ENCODE measurements at regions not wholly inside any gene's neighbourhood (a gene's known extent, or its start where the extent isn't known, plus 50 kb on each side); places are given as distances from the start of the nearest gene placed in this dataset.
"Not testable (repeated sequence)": the region's sequence is repeated elsewhere in the genome, so short reads cannot be mapped to it uniquely, and the experiment has no call there.

DNA sequence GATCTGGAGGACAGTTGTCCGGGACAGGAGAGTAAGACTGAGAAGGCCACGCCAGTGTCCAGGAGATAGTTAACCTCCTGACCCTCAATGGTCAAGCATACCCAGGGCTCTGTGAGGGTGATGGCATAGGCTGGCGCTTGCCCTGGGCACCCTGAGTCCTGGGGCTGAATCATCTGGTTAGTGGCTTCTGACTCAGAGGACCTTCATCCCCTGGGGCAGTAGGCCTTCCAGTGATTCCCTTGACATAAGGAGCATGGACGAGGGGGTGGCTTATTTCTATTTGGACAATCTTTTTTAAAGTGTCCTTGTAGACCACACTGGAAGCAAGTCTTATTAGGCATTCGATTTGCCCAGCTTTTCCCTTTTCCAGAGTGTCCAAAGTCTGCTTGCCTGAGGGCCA lies 108.4 kb upstream of the SHISA3 start:
- DNase-seq, result not testable (repeated sequence)

DNA sequence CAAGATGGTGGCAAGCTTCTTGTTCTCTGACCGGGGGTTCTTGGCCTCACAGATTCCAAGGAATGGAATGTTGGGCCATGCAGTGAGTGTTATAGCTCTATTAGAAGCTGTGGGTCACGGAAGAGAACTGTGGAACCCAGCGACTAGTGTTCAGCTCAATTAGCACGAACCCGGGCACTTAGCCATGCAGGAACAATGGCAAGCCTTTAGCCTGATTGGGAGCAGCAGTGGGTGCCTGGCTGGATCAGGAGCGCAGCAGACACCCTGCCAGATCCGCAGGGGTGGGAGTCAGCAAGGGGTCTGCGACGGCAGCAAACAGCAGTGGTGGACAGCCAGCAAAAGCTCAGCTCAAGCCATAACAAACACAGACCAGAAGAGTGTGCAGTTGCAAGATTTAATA lies 105.1 kb upstream of the SHISA3 start:
- DNase-seq, result not testable (repeated sequence)

GRCh38 chr4:42293967-42294813 lies 103.1 kb upstream of the SHISA3 start:
- DNase-seq, result no peak

GRCh38 chr4:42296196-42296595 lies 101.1 kb upstream of the SHISA3 start:
- no peak for DNase-seq

- no peak for DNase-seq
These were observed 94.9 kb upstream of the SHISA3 start for GRCh38 chr4:42302348-42302747.

- DNase-seq, result no peak
These were observed 90.8 kb upstream of the SHISA3 start for GRCh38 chr4:42306221-42307109.

DNA sequence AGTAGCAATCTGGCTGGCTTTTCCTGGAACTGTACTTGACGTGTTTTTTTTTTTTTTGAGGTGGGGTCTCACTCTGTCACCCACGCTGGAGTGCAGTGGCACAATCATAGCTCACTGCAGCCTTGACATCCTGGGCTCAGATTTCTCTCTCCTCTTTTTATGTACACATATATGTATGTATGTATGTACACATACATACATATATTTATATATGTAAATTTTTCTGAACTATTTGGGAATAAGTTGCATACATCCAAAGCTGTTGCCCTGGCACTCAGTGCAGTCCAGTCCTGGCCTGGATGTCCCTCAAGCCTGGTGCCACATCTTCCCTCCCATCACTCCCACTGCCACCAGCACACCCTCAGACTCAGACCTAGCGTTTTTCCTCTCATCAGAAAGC lies 89.0 kb upstream of the SHISA3 start:
- no peak for DNase-seq

DNA sequence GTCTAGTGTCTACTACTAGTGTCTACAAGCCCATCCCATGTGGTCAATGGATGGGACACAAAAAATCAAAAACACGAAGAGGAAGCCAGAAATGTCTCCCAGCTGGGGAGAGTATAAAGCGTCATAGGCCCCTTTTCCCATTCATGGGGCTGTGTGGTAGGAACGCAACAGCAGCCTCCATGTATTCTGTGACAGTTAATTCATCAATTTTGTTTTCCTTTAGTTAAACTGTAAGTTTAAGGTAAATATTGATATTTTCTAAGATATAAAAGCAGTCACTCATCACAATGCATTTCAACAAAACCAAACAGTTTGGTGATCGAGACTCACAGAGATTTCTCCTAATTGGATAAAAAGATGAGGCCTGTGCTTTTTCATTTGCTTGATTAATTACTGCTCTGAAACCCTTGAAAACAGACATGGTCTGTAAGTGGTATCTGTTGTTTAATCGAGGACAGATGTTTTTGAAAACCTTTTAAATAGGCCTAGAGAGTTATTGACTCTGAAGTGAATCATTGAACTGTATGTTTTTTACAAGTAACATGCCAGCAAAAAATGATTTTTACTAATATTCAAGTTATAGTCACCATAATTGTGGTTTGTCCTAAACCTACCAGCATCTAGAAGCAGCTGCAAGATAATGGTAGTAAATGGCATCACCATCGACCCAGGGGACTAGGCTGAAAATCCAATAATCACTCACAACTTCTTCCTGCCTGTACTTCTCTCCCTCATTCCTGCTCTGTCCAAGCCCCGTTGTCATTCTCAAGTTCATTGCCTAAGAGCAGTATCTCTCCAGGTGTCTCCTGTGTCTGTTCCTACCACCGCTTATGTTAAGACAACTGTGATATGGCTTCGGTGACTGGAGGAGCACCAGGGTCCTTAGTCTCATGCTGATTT lies 87.7 kb upstream of the SHISA3 start:
- DNase-seq, result no peak

GRCh38 chr4:42310358-42310757 lies 86.9 kb upstream of the SHISA3 start:
- DNase-seq, result no peak

- DNase-seq, result no peak
These were observed 86.5 kb upstream of the SHISA3 start for GRCh38 chr4:42310806-42311205.

DNA sequence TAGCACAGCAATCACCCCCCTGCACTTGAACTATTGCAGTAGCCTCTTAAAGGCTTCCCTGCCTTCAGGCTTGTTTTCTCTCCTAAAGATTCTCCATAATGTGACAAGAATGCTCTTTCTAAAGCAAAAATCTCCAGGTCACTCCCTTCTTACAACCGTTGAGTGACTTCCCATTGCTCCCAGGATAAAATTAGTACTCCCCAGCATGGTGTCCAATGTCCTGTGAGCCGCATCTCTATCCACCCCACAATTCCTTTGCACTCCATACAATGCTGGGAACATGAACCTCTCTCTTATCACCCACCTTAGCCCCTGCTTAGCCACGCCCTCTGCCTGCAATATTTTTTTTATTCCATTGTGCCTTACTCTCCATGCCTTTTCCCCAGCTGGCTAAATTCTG lies 85.7 kb upstream of the SHISA3 start:
- no peak for DNase-seq

DNA sequence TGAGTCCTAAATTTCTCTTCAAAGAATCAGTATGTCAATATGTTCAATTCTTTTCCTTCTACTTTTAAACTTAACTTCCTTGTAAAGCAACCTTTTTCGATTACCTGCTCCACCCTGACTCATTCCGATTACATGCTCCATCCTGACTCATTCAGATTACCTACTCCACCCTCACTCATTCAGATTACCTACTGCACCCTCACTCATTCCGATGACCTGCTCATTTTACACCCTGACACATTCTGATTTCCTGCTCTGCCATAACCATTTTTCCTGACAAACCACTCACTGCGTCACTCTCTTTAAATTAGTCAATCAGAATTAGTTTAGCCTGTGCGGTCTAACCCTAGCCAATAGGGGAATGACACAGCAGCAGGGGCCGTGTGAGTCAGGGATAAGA lies 83.9 kb upstream of the SHISA3 start:
- not testable (repeated sequence) for DNase-seq

GRCh38 chr4:42313872-42314271 lies 83.4 kb upstream of the SHISA3 start:
- DNase-seq, result no peak

DNA sequence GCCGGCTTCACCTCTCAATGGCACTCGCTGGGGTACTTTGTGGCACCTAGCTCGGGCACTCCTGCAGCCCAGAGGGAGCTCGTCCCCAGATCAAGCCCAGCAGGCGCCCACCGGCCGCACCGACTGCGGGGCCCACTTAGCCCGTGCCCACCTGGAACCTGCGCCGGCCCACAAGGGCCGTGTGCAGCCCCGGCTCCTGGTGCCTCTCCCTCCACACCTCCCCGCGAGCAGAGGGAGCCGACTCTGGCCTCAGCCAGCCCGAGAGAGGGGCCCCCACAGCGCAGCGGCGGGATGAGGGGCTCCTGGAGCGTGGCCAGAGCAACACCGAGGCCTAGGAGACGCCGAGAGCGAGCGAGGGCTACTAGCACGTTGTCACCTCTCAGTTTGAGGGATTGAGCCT lies 82.1 kb upstream of the SHISA3 start:
- no peak for DNase-seq

- no peak for DNase-seq
These were observed 76.4 kb upstream of the SHISA3 start for GRCh38 chr4:42320822-42321388.

- DNase-seq, result no peak
These were observed 71.2 kb upstream of the SHISA3 start for GRCh38 chr4:42326040-42326439.

DNA sequence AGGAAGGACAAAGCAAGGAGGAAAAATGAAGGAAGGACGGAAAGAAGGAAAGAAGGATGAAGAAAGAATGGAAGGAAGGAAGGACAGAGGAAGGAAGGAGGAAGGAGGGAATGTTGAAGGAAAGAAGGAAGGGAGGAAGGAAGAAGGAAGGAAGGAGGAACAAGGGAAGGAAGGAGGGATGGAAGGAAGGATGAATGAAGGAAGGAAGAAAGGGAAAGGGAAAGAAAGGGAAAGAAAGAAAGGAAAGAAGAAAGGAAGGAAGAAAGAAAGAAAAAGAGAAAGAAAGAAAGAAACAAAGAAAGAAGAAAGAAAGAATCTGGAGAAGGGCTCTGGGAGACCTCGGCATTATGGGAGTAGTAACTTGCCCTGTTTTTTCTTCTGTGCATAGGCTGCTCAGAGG lies 70.8 kb upstream of the SHISA3 start:
- DNase-seq, result no peak

GRCh38 chr4:42327323-42327722 lies 70.0 kb upstream of the SHISA3 start:
- DNase-seq, result no peak

DNA sequence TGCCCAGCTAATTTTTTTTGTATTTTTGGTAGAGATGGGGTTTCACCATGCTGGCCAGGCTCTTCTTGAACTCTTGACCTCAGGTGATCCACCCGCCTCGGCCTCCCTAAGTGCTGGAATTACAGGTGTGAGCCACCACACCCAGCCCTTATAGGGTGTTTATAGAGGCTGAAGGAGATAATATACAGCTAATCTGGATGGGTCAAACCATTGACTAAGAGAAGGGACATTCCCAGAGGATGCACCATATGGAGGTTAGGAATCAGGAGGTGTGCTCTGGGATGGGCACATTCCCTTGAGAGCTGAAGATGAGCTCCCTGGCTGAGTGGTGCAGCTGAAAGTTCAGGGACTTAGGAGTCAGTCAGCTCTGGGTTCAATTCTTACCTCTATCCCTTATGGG lies 68.3 kb upstream of the SHISA3 start:
- DNase-seq, result no peak

GRCh38 chr4:42329421-42329820 lies 67.9 kb upstream of the SHISA3 start:
- no peak for DNase-seq

DNA sequence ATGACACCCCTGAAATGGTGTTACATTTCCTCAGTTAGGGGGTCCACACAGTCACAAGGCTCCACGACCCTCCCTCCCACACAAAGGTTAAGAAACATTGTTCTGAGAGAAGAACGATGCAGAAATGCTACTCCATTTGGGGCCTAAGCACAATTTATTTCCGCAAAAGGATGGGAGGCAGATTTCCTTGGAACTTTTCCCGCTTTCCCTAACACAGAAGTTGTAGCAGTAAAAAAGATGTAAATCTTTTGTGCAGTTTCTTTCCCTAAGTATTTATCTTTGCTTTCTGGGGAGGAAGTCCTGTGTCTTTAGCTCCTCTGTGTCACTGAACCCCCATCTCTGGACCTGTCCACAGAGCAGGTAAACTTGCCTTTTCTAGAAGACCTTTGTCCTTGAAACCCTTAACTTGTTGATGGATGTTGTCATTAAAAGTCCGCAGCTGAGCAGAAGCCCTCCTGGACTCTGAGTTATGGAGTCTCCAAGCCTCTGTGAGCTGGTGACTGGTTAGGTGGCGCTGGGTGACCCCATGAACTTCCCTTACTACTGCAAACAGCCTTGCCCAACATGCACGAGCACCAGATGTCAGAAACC lies 67.2 kb upstream of the SHISA3 start:
- DNase-seq, result no peak

GRCh38 chr4:42331040-42331439 lies 66.2 kb upstream of the SHISA3 start:
- DNase-seq, result no peak
